ENCODE measurements at regions not wholly inside any gene's neighbourhood (a gene's known extent, or its start where the extent isn't known, plus 50 kb on each side); places are given as distances from the start of the nearest gene placed in this dataset.

- H4K20me1 ChIP-seq (ENCODE audit: control insufficient read depth, extremely low read depth, insufficient read depth, low read length) = no peaks in the 10 kb centered on the region
- H3K4me3 ChIP-seq (ENCODE audit: control insufficient read depth in 2 of 3, extremely low read depth in 1 of 3, insufficient read depth in 2 of 3, low read depth in 1 of 3, low read length in 3 of 3) = no peak overlapping the region
- H3K4me1 ChIP-seq (ENCODE audit: control insufficient read depth, extremely low read depth, insufficient read depth, low read length) = peaks cover 12% of the 10 kb centered on the region
- H3K36me3 ChIP-seq (ENCODE audit: control insufficient read depth in 2 of 2, extremely low read depth in 1 of 2, insufficient read depth in 2 of 2, low read length in 2 of 2) = no peaks in the 10 kb centered on the region
- no peaks in the 10 kb centered on the region for H3K9me3 ChIP-seq (ENCODE audit: control insufficient read depth, low read depth, low read length)
- no peak overlapping the region for H3K4me2 ChIP-seq (ENCODE audit: control insufficient read depth, extremely low read depth, insufficient read depth, low read depth, low read length)
- no peak for FAIRE-seq
- no peak overlapping the region for H3K27ac ChIP-seq (ENCODE audit: control insufficient read depth, insufficient read depth, low read length)
- H3K9me1 ChIP-seq (ENCODE audit: control insufficient read depth, extremely low read depth, insufficient read depth, low read length) = no peaks in the 10 kb centered on the region
- H2AFZ ChIP-seq (ENCODE audit: control insufficient read depth, low read length) = no peak overlapping the region
- DNase-seq (ENCODE audit: low read depth, low spot score) = no peak
- no peaks in the 10 kb centered on the region for H3K27me3 ChIP-seq (ENCODE audit: control insufficient read depth, extremely low read depth, insufficient read depth, low read length)
- H3K9ac ChIP-seq (ENCODE audit: control insufficient read depth, extremely low read depth, insufficient read depth, low read length) = no peak overlapping the region
- dilution Hi-C loops (cut with MboI; ENCODE audit: extremely low pct_ligation_motif_present, low sequenced_read_pairs) = no loop called here
- no peak for TF ChIP-seq CTCF (optimal IDR thresholded peaks at IDR 0.05 in 1 of 3, IDR thresholded peaks at IDR 0.05 in 1 of 3, conservative IDR thresholded peaks at IDR 0.05 in 1 of 3; ENCODE audit: extremely low read depth in 1 of 3, insufficient read depth in 2 of 3, low read length in 3 of 3)
- TF ChIP-seq EZH2 (IDR thresholded peaks at IDR 0.05; ENCODE audit: low read length) = no peak
- no peaks in the 10 kb centered on the region for H3K79me2 ChIP-seq (ENCODE audit: control insufficient read depth, insufficient read depth, low read length)
Observed at GRCh38 chr12:89154743-89155499, 197.4 kb downstream of the DUSP6 start.

GRCh38 chr12:89153341-89153740, 199.0 kb downstream of the DUSP6 start:
- H3K9me3 ChIP-seq (ENCODE audit: control insufficient read depth, low read depth, low read length) = no peaks in the 10 kb centered on the region
- dilution Hi-C loops (cut with MboI; ENCODE audit: extremely low pct_ligation_motif_present, low sequenced_read_pairs) = no loop called here
- TF ChIP-seq EZH2 (IDR thresholded peaks at IDR 0.05; ENCODE audit: low read length) = no peak
- no peak for TF ChIP-seq CTCF (optimal IDR thresholded peaks at IDR 0.05 in 1 of 3, IDR thresholded peaks at IDR 0.05 in 1 of 3, conservative IDR thresholded peaks at IDR 0.05 in 1 of 3; ENCODE audit: extremely low read depth in 1 of 3, insufficient read depth in 2 of 3, low read length in 3 of 3)
- H3K27ac ChIP-seq (ENCODE audit: control insufficient read depth, insufficient read depth, low read length) = no peak overlapping the region
- H3K4me1 ChIP-seq (ENCODE audit: control insufficient read depth, extremely low read depth, insufficient read depth, low read length) = peaks cover 9% of the 10 kb centered on the region
- no peak for DNase-seq (ENCODE audit: low read depth, low spot score)
- no peaks in the 10 kb centered on the region for H3K36me3 ChIP-seq (ENCODE audit: control insufficient read depth in 2 of 2, extremely low read depth in 1 of 2, insufficient read depth in 2 of 2, low read length in 2 of 2)
- H4K20me1 ChIP-seq (ENCODE audit: control insufficient read depth, extremely low read depth, insufficient read depth, low read length) = no peaks in the 10 kb centered on the region
- H3K4me2 ChIP-seq (ENCODE audit: control insufficient read depth, extremely low read depth, insufficient read depth, low read depth, low read length) = no peak overlapping the region
- H3K9ac ChIP-seq (ENCODE audit: control insufficient read depth, extremely low read depth, insufficient read depth, low read length) = no peak overlapping the region
- H3K27me3 ChIP-seq (ENCODE audit: control insufficient read depth, extremely low read depth, insufficient read depth, low read length) = no peaks in the 10 kb centered on the region
- no peak overlapping the region for H3K4me3 ChIP-seq (ENCODE audit: control insufficient read depth in 2 of 3, extremely low read depth in 1 of 3, insufficient read depth in 2 of 3, low read depth in 1 of 3, low read length in 3 of 3)
- no peak overlapping the region for H2AFZ ChIP-seq (ENCODE audit: control insufficient read depth, low read length)
- no peak for FAIRE-seq
- no peaks in the 10 kb centered on the region for H3K9me1 ChIP-seq (ENCODE audit: control insufficient read depth, extremely low read depth, insufficient read depth, low read length)
- H3K79me2 ChIP-seq (ENCODE audit: control insufficient read depth, insufficient read depth, low read length) = no peaks in the 10 kb centered on the region
